Left kidney (tissue), 1 donor: ENCODE measurements at regions not wholly inside any gene's neighbourhood (a gene's known extent, or its start where the extent isn't known, plus 50 kb on each side); places are given as distances from the start of the nearest gene placed in this dataset.

Experiments used
- DNase-seq: peaks from one replicate; pipeline ENCODE4 v3.0.0-alpha.2; 2013

DNA sequence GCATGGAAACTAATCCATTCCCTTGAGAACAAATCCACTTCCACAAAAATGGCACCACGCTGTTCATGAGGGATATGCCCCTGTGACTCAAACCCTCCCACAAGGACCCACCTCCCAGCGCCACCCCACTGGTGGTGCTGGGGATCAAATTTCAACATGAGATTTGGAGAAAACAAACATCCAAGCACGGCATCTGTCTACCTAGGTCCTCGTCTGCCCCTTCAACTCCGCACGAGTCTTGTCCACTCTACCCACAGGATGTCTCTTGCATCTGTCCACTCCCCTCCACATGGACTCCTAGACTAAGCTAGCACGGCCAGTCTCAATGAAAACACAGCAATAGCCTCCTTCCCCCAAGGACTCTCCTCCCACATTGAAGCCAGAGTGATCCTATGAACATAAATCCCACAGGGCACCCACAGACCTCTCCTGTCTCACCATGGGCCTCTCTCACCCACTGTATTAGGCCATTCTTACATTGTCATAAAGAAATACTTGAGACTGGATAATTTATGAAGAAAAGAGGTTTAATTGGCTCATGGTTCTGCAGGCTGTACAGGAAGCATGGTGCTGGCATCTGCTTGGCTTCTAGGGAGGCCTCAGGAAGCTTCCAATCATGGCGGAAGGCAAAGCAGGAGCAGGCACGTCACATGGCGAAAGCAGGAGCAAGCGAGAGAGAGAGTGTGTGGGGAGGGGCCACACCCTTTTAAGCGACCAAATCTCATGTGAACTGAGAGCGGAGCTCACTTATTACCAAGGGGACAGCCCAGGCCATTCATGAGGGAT lies 101.4 kb downstream of the TOMM20 start:
- no peak for DNase-seq

DNA sequence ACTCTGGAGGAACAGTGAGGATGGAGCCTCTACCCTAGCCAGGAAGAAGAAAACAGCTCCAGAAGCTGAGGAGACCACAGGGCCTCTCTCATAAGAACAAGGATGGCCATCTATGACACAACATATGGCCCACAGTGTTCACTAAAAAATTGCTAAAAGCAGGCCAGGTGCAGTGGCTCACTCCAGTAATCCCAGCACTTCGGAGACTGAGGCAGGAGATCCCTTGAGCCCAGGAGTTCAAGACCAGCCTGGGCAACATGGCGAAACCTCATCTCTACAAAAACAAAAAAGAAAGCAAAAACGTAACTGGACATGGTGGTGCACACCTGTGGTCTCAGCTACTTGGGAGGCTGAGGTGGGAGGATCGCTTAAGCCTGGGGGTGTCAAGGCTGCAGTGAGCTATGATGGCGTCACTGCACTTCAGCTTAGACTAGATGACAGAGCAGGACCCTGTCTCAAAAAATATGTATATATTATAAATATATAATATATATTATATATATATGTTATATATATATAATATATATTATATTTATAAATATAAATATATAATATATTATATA lies 103.1 kb downstream of the TOMM20 start:
- DNase-seq = no peak

DNA sequence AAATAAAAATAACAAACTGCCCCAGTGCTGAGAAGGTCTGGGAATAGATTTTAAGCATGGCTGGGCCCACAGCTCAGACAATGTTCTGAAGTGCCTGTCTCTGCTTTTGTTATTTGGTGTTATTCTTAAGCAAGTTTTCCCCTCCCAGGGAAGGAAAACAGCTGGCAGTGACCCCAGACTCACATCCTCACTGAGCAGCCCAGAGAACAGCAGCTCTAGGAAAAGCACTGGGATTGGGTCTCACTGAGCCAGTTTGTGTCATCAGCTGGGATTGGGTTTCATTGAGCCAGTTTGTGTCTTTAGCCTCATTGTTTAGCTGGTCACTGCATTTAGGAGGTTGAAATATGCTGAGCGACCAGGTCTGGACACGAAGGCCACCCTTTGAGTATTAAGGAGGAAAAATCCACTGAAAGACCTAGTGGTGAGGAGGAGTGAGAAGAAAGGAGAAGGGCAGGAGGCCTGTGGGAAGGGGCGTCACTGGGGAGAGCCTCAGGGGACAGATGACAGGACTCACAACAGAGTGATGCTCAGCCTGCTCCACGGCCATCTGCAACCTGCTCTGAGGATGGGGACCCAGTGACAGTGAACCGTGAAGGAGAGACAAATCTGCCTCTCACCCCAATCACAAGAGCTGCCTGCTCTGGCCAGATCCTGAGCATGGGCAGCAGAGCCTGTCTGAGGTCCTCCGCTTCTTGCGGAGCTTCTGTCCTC lies 103.8 kb downstream of the TOMM20 start:
- peak; percentile 59 for DNase-seq

DNA sequence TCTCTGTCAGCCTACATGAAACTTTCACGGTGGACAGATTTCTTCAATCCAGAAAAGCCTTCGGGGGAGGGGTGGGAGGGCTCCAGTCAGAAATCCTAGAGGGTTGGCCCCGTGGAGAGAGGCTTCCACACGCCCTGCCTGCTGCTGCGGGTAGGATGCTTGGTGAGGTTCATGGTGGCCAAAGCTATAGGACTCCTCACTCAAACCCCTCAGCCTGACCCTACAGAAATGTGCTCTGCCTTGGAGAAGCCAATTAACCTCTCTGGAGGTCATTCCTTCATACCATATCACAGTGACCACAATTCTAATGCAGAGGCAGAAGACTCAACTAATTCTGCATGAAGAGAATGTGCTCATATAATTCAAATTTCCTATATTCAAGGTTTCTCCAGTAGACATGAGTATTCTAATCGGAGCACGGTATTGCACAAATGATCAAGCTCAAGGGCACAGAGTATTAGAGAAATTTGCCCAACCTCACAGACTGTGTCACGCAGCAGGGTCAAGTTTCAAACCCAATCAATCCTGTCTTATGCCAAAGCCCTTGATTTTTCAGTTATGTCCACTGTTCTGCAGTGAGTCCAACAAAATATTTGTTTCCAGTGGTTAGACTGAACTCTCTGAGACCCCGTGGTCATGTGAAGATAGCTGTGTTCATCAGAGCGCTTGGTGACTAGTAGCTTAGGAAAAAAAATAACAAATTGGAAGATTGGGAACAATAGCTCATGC lies 104.8 kb downstream of the TOMM20 start:
- no peak for DNase-seq

DNA sequence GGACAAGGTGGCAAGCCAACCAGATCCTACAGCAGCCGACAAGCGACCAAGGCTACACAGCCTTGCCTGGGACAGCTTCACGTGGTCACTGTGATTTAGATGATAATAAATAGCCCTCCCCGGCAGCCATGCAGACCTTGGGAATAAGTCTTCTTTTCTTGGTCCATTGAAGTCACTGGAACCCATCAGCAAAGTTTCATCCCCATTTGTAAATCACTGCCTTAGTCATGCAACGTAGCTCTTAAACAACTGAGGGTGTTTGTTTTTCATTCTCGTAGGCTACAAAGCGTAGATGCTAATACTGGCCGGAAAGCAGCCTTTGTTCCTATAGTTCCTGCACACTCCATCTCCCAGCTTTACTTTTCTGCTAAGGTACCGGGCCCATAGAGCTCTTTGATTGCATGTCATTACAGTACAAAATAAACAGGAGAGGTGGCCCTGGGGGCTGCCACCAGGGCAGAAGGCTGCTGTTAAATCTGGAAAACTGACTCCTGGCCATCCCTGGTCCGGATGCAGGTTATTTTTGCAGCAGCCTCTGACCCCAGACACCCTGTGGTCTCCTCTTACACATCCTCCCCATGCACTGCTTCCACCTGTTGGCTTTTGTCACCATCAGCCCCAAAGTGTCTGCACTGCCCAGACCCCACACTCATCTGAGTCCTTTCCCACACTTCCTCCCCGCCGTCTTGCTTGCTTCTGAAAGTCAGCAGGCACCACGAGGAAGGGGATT lies 105.5 kb downstream of the TOMM20 start:
- DNase-seq = peak; percentile 73

DNA sequence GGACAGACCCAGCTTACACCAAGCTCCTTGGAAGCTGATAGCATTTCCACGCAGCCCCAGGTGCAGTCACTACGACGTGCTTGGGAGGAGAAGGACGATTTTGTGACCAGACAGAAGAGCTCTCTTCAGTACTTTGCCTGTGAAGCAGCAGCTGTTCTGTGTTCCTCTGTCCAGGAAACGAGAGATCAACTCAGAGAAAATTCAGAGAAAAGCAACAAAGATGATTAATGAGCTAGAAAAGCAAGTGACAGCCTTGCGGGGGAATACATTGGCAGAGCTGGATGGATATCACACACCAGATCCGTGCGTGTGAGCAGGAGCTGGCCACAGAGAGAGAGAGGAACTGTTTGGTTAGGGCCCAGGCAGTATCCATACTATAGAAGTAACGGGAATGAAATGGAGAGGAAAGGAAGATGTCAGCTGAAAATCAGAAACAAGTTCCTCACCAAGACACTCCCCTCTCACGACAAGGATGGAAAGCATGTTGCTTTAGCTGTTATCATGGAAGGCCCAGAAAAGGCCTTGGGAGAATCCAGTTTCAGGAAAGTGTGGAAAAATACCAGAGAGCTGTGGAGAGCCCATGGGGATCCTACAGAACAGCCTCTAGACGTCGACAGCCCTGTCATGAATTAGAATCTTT lies 106.2 kb downstream of the TOMM20 start:
- DNase-seq = peak; percentile 71

DNA sequence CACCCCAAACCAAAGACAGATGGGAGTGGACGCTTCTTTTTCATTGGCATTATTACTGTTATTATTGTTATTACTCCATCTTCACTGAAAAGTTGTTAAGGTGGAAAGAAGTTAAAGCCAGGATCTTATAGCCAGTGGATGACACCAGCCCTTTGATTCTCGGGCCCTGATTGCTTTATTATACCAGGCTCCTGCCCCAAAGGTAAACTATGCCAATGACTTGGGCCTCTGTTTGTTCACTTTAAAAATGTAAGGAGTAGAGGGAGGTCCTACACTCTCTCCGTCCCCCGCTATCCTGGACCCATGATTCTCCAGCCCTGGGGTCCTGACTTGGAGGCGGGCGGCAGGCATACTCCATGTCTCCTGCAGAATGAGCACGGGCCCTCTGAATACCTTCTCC lies 106.8 kb downstream of the TOMM20 start:
- no peak for DNase-seq

DNA sequence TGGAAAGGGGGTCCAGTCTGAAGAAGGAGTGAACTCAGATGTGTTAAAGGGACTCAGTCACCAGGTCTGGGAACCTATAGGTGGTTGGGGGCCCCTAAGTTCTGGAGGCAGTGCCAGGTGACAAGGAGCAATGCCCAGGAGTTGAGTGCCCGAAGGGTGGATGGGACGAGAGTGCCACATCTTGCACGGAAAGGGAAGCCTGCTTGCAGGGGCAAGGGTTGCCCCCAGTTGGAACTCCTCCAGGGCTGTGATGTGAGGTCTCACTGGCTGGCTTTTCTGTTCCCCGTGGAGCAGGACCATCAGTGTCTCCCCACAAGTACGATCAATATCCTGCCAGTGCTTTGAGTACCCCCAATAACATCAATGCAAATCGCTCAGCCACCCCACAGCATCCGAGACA lies 107.3 kb downstream of the TOMM20 start:
- no peak for DNase-seq

DNA sequence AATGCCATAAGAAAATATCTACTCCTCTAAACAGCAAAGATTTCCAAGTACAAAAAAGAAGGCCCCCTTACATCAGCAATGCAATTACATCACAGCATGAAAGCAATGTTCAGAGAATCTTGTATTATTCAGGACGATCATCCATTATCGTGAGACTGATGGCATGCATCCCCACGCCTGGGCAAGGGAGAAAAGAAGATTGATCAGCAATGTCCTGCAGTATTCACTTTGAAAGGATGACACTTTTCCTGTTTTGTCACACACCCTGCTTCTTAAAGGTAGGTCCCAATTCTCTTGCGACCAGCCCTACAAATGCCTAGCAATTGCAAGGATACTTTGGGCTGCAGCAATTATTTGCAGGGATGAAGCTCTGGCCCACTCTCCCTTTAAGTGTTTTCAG lies 108.7 kb downstream of the TOMM20 start:
- no peak for DNase-seq

DNA sequence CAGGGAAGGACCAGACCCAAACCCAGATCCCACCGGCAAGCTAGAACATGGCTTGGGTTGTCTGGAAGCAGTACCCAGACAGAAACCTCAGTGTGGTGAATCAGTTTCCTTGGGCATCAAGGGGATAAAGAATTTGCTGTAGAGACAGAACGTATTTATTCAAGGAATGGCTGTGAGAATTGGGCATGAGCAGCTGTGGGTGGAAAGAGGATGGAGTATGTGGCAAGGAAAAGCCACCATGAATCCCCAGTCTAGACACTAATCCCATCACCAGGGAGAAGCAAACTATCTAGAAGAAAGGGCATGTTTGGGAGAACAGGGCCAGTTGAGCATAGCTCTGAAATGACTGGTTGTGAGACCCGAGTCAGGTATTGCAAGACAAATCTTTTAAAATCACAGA lies 109.2 kb downstream of the TOMM20 start:
- no peak for DNase-seq

DNA sequence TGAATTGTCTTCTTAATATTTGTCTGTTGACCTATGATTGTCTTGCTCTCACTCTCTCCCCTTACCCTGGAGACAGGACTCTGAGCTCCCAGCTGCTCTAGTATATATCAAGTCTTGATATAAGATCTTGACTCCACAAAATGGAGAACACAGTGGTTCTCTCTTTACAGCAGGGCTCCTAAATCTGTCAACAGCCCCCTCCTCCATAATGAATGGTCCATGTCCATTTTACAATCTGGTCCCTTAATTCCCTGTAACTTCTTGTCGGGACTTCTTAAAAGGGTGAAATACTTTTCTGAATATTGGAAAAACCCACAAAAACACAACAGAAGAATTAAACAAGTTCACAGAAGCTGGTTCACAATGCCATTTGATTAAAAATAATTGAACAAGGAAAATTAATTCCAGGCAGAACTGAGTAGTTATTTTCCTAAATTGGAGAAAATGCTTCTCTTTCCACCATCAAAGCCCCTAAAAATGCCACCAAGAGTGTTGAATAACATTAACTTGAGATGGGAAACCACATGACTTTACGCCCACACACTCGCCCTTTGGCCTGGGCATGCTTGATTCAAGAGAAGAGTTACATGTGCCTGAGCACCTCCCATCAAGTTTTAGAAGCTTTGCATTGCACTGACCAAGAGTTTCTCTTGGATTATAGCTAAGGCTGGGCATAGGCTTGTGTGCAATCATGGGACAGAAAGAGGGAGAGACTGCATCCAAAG lies 109.8 kb downstream of the TOMM20 start:
- DNase-seq = peak; percentile 75

DNA sequence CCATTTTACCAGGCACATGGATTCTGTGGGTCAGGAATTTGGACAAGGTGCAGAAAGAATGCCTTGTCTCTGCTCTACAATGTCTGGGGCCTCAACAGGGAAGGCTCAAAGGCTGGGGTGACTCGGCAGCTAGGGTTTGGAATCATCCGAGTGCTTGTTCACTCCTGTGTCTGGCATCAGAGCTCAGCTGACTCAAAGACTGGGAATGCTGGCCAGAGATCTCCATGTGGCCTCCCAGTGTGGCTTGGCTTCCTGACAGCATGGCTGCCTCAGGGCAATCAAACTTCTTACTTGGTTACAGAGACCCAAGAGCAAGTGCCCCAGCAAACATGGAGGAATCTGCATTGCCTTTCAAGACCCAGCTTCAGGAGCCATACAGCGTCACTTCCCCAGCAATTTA lies 110.5 kb downstream of the TOMM20 start:
- no peak for DNase-seq

DNA sequence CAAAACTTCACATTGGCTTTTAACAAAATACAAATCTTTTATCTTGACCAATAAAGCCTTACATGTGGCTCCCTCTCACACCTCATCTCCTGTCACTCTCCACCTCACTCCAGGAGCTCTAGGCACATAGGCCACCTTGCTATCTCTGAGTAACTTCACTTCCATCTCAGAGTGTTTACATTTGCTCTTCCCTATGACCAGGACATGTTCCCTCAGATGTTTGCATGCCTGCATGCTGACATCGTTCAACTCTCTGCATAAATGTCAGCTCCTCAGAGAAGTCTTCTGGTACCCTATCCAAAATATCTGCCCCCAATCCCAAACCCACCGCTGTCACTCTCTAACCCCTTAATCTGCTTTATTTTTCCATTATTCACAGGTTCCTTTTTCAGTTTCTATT lies 110.9 kb downstream of the TOMM20 start:
- DNase-seq = no peak

DNA sequence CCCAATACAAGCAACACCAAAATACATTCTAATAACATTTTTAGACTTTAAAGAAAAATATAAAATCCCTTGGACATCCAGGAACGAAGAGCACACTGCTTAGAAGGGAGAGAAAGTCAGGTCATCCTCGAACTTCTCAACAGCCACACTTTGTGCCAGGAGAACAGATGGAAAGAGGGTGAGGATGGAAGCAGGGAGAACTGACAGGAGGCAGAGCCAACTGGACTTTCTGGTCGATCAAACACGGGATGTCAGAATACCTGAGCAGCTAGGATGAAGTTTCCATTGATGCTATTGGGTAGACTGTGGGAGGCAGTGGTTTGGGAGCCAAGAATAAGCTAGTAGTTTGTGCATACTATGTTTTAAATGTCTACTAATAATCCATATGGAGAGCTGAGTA lies 111.4 kb downstream of the TOMM20 start:
- DNase-seq = no peak

DNA sequence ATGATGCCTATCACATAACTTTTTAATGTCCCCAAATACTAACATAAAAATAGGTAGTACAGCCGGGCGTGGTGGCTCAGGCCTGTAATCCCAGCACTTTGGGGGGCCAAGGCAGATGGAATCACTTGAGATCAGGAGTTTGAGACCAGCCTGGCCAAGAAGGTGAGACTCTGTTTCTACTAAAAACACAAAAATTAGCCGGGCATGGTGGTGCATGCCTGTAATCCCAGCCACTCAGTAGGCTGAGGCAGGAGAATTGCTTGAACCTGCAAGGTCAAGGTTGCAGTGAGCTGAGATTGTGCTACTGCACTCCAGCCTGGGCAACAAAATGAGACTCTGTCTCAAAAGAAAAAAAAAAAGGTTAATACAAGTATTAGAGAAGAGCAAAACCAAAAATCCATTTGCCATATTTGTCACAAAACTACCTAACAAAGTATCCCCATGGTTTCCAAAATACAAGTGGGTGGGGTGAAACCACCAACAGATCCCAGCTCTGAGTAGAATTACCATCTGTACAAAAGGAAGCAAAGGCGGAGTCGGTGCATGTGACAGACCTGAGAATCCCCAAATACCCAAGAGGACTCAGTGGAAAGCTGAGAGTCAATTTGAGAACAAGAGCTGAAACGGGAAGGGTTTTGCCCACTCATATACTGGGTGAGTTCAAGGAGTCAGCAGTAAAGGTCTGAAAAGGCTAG lies 113.2 kb downstream of the TOMM20 start:
- DNase-seq = no peak

DNA sequence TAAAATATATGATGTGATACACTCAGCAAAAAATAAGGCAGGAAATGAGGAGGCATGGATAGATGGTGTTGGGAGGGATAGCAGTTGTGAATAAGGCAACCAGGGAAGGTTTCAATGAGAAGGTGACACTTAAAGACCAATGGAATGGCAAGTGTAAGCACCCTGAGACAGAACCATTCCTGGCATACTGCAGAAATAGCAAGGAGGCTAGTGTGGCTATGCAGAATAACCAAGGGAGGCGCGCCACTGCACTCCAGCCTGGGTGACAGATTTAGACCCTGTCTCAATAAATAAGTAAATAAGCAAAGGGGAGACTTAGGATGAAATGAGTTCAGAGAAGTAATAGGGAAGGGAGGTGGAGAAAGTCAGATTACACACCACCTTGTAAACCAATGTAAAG lies 113.9 kb downstream of the TOMM20 start:
- no peak for DNase-seq

DNA sequence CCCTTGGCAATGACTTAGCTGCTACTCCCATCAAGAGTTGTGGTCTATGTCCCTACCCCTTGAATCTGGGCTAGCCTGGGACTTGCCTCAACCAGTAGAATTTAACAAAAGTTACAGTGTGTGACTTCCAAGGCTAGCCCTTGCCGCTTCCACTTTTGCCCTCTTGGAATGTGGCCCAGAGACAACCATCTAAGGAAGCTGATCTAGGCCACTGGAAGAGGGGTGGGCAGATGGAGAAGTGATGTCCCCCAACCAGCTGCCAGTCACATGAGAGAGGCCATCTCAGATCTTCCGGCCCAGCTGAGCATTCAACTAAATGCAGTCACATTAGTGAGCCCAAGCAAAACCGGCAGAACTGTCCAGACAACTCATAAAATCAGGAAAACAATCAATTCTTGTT lies 115.1 kb downstream of the TOMM20 start:
- DNase-seq = no peak

DNA sequence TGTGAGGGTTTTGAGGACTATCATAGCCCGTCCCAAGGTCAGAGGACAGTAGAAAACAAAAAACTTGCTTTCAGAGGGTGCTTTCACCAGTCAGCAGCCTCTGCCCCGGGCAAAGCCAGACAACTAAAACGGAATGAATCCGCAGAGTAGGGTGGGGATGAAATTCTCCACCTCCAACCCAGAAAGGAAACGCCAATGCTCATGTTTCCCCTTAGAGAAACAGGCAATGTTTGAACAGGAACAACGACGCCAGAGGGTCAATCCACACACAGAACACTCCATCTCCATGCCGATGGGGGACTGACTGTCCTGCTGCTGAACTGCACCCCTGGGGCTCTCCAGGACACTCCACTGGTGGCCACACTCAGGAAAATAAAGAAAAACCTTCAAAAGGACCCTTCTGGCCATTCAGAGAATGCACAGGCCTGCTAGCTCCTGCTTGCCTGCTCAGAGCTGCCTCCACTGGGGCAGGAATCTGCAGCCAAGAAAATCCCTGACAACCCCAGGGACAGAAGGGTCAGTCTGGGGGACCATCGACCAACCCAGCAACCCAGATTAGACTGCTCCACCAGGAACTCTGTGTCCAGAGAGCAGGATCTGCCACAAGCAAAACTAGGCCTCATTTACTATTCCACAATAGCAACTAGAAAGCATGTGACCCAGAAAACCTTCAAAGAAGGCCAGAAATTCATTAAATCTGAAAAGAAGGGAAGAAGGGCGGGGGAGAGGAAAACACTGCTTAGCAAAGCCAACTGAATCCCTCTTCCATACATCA lies 116.0 kb downstream of the TOMM20 start:
- no peak for DNase-seq
